Activated gamma-delta T cell treated with Interleukin-2 at 50 U/mL for 16 hours (primary cell): ENCODE measurements at regions not wholly inside any gene's neighbourhood (a gene's known extent, or its start where the extent isn't known, plus 50 kb on each side); places are given as distances from the start of the nearest gene placed in this dataset.
"Not testable (repeated sequence)": the region's sequence is repeated elsewhere in the genome, so short reads cannot be mapped to it uniquely, and the experiment has no call there.

Experiments used
- DNase-seq: peaks from one replicate; pipeline ENCODE4 v3.0.0-alpha.2; 2020

GRCh38 chr6:140202964-140203515 lies 828.6 kb upstream of the CITED2 start:
- DNase-seq: no peak

DNA sequence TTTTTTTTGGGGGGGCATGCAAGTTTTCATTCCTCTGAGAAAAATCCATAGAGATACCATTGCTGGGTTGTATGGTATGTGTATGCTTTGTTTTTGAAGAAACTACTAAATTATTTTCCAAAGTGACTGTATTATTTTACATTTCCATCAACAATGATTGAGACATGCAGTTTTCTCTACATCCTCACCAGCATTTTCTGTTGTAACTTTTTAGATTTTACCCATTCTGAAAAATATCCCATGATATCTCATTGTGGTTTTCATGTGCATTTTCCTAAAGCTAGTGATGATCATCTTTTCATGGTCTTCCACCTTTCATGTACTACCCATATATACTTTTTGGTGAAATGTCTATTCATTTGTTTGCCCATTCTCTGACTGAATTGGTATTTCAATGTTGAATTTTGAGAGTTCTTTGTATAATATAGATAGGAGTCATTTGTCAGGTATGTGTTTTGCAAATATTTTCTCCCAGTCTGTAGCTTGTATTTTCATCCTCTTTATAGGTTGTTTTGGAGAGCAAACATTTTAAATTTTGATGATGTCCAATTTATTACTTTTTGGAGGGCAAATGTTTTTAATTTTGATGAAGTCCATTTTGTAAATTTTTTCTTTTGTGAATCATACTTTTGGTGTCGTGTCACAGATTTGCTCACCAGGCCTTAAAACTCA lies 827.5 kb upstream of the CITED2 start:
- DNase-seq: no peak

- no peak for DNase-seq
These were observed 818.8 kb upstream of the CITED2 start for GRCh38 chr6:140193269-140193668.

GRCh38 chr6:140192018-140192417 lies 817.6 kb upstream of the CITED2 start:
- no peak for DNase-seq

DNA sequence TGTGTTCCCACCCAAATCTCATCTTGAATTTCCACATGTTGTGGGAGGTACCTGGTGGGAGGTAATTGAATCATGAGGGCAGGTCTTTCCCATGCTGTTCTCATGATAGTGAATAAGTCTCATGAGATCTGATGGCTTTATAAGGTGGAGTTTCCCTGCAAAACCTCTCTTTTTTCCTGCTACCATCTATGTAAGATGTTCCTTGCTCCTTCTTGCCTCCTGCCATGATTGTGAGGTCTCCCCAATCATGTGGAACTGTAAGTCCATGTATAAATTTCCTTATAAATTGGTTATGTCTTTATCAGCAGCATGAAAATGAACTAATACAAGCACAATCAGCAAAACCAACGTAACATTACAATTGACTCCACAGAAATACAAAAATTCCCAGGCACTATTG lies 814.8 kb upstream of the CITED2 start:
- DNase-seq: not testable (repeated sequence)

DNA sequence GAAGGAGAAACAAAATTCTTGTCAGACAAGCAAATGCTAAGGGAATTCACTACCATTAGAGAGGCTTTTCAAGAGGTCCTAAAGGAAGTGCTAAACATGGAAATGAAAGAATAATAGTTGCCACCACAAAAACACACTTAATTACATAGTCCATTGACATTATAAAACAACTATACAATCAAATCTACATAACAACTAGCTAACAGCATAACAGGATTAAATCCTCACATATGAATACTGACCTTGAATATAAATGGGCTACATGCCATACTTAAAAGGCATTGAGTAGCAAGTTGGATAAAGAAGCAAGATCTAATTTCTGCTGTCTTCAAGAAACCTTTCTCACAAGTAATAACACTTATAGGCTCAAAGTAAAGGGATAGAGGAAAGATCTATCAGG lies 811.5 kb upstream of the CITED2 start:
- DNase-seq: no peak

- no peak for DNase-seq
These were observed 809.4 kb upstream of the CITED2 start for GRCh38 chr6:140183881-140184280.

- DNase-seq: no peak
These were observed 808.4 kb upstream of the CITED2 start for GRCh38 chr6:140182821-140183220.

DNA sequence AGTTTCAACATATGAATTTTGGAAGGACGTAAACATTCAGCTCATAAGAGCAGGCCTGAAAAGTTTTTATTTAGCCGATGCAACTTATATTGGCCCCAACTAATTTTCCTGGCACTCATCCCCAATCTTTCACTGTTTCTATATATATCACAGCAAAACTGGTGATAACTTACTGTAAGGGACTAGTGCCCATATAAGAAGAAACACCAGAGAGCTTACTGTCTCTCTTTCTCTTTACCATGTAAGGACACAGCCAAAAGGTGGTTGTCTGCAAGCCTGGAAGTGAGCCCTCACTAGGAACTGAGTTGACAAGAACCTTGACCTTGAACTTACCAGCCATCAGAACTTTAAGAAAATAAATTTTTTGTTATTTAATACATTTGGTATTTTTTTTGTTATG lies 807.4 kb upstream of the CITED2 start:
- no peak for DNase-seq

- no peak for DNase-seq
These were observed 805.9 kb upstream of the CITED2 start for GRCh38 chr6:140180306-140180705.

DNA sequence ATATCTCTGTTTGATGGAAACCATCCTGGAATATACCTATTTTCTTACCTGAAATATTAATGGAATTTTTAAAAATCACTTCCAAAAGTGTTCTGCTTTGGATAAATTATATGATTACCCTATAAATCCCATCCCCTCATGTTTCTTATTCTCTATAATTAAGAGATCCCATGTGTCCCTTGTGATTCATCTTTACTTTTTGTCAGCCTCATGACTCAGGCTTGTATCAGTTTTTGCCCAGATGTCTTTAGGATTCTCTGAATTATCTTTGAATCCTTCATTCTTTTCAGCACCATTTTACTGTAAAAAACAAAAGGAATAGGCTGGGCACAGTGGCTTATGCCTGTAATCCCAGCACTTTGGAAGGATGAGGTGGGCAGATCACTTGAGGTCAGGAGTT lies 804.5 kb upstream of the CITED2 start:
- DNase-seq: no peak

- DNase-seq: no peak
These were observed 804.1 kb upstream of the CITED2 start for GRCh38 chr6:140178520-140178919.

- DNase-seq: no peak
These were observed 801.9 kb upstream of the CITED2 start for GRCh38 chr6:140176306-140176705.

- DNase-seq: no peak
These were observed 801.0 kb upstream of the CITED2 start for GRCh38 chr6:140175486-140175885.

GRCh38 chr6:140174524-140174923 lies 800.1 kb upstream of the CITED2 start:
- DNase-seq: no peak

- DNase-seq: no peak
These were observed 793.9 kb upstream of the CITED2 start for GRCh38 chr6:140168365-140168764.

DNA sequence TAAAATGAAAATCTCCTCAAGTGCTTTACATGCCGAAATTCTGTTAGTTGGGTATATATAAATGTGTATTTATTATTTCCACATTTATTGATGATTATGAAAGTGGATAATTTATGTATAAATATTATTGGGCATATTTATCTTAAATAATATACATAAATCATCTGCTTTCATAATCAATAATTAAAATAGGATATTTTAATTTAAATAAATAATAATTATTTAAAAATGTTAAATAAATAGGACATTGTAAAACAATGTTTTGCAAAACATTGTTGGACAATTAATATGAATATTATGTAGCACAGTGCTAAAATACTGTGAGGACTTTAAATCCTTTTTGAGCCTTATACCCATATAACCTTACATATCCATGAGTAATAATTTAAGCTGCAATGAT lies 786.5 kb upstream of the CITED2 start:
- DNase-seq: no peak

- DNase-seq: no peak
These were observed 786.0 kb upstream of the CITED2 start for GRCh38 chr6:140160494-140160893.

DNA sequence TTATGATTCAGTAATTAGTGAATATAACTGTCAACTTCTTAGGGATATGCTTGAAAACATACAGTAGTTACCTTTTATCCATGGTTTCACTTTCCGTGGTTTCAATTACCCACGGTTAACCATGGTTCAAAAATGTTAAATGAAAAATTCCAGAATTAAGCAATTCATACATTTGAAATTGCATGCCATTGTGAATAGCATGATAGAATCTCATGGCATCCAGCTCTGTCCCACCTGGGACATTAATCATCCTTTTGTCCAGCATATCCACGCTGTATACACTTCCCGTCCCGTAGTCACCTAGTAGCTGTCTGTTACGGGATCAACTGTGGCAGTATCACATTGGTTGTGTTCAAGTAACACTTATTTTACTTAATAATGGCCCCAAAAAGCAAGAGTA lies 781.7 kb upstream of the CITED2 start:
- no peak for DNase-seq

- DNase-seq: no peak
These were observed 781.1 kb upstream of the CITED2 start for GRCh38 chr6:140155451-140156126.

DNA sequence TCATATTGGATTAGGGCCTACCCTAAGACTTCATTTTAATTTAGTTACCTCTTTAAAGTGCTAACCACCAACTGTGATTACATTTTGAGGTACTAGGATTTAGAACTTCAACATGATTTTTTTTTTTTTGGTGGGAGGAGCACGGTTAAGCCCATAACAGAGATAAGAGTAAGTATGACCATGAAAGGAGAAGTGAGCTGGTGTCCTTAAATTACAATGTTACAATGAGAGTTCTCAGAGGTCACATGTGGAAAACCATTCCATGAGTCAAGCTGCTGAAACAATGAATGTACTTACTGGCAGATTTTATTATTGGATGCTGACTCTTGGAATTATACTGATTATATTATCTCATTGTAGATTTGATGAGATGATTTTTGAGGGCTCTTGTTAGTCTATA lies 779.3 kb upstream of the CITED2 start:
- no peak for DNase-seq

GRCh38 chr6:140147825-140148814 lies 773.7 kb upstream of the CITED2 start:
- not testable (repeated sequence) for DNase-seq

DNA sequence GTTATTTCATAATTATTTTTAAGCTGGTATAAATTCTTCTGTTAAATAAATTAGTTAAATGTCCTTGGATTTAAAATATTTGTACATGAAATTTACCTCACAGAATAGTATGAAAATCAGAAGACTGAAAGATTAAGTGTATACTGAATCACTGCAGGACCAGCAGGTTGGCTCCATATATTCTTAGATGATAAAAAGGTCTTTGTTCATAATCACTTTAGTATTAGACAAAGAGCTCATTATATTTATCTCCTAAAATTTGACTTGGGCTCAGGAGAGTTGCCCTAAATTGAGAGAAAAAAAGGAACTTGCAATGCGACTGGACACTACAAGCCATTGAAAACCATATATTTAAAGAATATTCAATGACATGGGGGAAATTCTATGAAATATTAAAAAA lies 766.4 kb upstream of the CITED2 start:
- DNase-seq: no peak
